ENCODE measurements at regions not wholly inside any gene's neighbourhood (a gene's known extent, or its start where the extent isn't known, plus 50 kb on each side); places are given as distances from the start of the nearest gene placed in this dataset.

DNA sequence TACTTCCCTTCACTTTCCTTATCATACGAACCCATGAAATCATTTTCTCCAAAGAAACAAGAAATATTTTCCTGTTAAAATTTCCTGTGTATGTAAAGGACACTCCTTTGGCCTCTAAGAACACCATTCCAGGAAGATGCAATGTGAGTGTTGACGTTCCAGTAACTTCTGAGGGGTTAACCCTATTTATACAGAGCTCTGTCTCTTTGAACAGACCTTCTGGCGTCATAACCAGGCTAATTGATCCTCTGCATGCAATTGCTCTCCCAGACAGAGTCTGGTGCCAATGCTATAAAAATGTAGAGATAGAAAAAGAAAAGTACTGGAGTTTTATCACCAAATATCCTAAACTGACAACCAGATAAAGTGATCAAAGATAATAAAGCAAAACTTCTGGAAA is 218.5 kb downstream of the TLE1 start:
- ATAC-seq: no peak
- no peaks in the 10 kb centered on the region for H3K9me3 Mint-ChIP-seq
- peaks cover 25% of the 10 kb centered on the region for H3K27me3 Mint-ChIP-seq
- no peak overlapping the region for H3K27ac Mint-ChIP-seq
- no peaks in the 10 kb centered on the region for H3K4me1 Mint-ChIP-seq
- no peak overlapping the region for H3K4me3 Mint-ChIP-seq
- no peaks in the 10 kb centered on the region for H3K36me3 Mint-ChIP-seq

- H3K9me3 Mint-ChIP-seq: no peaks in the 10 kb centered on the region
- peaks cover 4% of the 10 kb centered on the region for H3K4me1 Mint-ChIP-seq
- no peaks in the 10 kb centered on the region for H3K36me3 Mint-ChIP-seq
- H3K4me3 Mint-ChIP-seq: no peak overlapping the region
- H3K27ac Mint-ChIP-seq: no peak overlapping the region
- peaks cover 32% of the 10 kb centered on the region for H3K27me3 Mint-ChIP-seq
- peak; percentile 45 for ATAC-seq
Observed at GRCh38 chr9:81468084-81468595, 221.2 kb downstream of the TLE1 start.

DNA sequence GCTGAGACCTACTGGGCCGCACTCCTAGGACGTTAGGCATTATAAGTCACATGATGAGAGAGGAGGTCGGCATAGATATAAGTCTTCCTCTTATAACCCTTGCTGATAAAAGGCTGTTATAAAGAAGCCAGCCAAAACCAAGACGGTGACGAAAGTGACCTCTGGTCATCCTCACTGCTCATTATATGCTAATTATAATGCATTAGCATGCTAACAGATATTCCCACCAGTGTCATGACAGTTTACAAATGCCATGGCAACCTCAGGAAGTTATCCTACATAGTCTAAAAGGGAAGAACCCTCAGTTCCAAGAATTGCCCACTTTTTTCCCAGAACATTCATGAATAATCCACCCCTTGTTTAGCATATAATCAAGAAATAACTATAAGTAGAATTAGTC is 222.4 kb downstream of the TLE1 start:
- Mint-ChIP-seq H3K4me3 (no peak overlapping the region), H3K27me3 (peaks cover 32% of the 10 kb centered on the region), H3K9me3 (no peaks in the 10 kb centered on the region), H3K36me3 (no peaks in the 10 kb centered on the region), H3K4me1 (peaks cover 4% of the 10 kb centered on the region), H3K27ac (no peak overlapping the region)
- no peak for ATAC-seq

DNA sequence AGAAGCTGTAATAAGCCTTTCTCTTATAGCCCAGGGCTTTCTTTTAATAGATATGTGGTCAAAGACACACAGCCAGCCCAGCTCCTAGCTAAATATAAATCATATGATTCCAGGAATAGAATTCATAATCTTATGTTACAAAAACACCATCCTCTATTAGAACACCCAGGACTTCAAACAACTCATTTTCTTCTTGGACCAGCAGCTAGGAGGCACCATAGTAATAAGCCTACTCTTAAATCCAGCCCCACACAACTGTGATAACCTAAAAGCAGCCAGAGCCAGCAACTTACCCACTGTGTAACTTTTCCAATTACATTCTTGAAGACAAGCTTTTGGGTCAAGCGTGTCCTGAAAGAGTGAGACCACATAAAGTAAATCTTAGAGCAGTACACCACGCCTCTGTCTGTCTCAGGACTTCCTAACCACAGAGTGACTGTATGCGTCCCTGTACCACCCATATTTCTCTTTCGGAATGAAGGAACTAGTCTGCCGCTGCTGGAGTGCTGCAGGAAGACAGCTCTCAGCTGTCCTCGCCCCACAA is 223.8 kb downstream of the TLE1 start:
- no peak for ATAC-seq
- H3K4me3 Mint-ChIP-seq: no peak overlapping the region
- no peaks in the 10 kb centered on the region for H3K36me3 Mint-ChIP-seq
- H3K27me3 Mint-ChIP-seq: peaks cover 32% of the 10 kb centered on the region
- H3K27ac Mint-ChIP-seq: no peak overlapping the region
- H3K4me1 Mint-ChIP-seq: peaks cover 4% of the 10 kb centered on the region
- H3K9me3 Mint-ChIP-seq: no peaks in the 10 kb centered on the region

GRCh38 chr9:81462801-81463200 is 226.5 kb downstream of the TLE1 start:
- peaks cover 4% of the 10 kb centered on the region for H3K4me1 Mint-ChIP-seq
- H3K27ac Mint-ChIP-seq: no peak overlapping the region
- no peaks in the 10 kb centered on the region for H3K9me3 Mint-ChIP-seq
- peaks cover 41% of the 10 kb centered on the region for H3K27me3 Mint-ChIP-seq
- no peak overlapping the region for H3K4me3 Mint-ChIP-seq
- ATAC-seq: no peak
- no peaks in the 10 kb centered on the region for H3K36me3 Mint-ChIP-seq

DNA sequence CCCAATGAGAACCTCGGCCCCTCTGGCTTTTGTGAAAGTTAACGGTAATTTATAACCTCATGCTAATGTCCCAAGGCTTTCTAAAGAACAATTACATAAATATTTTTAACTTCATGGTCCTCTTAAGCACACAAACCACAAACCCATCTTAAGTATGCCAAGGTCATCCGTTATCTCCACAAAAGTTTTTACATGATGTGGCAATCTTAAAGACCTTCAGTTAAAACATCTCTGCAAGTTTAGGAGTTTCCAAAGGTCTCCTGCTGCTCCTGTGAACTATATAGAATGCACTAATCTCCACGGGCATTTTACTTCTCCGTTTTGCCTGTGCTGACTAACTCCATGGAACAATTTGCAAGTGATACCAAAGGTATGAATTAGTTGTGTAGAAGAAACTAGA is 228.2 kb downstream of the TLE1 start:
- Mint-ChIP-seq H3K27ac (no peak overlapping the region), H3K4me3 (no peak overlapping the region), H3K4me1 (peaks cover 4% of the 10 kb centered on the region), H3K27me3 (peaks cover 41% of the 10 kb centered on the region), H3K36me3 (no peaks in the 10 kb centered on the region), H3K9me3 (no peaks in the 10 kb centered on the region)
- no peak for ATAC-seq

DNA sequence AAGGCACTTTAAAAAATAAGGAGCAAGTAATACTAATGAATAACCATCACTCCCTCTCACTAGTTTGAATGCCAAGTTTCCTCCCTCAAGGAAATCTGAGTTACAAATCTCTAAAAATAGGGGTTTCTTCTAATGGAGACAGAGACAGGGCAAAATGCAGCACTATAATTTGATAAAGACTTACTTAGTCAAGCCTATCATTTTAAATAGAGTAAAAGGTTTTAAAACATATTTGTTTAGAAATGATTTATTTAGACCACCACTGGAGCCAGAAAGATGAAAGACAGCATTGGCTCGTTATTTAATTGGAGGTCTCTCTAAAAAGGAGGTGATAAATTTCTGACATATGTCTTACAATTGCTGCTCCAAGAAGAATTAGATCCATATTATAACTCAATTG is 228.7 kb downstream of the TLE1 start:
- no peaks in the 10 kb centered on the region for H3K36me3 Mint-ChIP-seq
- ATAC-seq: no peak
- H3K27ac Mint-ChIP-seq: no peak overlapping the region
- H3K27me3 Mint-ChIP-seq: peaks cover 36% of the 10 kb centered on the region
- no peak overlapping the region for H3K4me3 Mint-ChIP-seq
- H3K9me3 Mint-ChIP-seq: no peaks in the 10 kb centered on the region
- H3K4me1 Mint-ChIP-seq: peaks cover 3% of the 10 kb centered on the region

DNA sequence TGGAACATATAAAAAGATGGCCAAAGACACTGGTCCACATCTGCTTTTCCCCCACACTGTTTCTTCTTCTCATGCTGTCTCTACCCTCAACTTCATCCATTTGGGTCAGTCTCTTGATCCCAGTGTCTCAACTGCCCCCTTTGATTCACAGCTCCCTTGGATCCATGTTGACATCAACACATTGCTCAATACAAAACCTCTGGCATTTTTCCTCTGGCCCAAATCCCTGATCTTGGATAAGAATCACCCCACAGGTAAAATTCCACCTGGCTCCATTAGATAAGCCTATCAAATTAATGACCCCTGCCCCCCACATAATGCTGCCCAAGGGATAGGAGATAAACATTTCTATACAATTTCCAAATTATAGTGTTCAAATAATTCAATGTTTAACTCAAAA is 229.8 kb downstream of the TLE1 start:
- no peak for ATAC-seq
- no peaks in the 10 kb centered on the region for H3K36me3 Mint-ChIP-seq
- H3K4me1 Mint-ChIP-seq: no peaks in the 10 kb centered on the region
- no peak overlapping the region for H3K4me3 Mint-ChIP-seq
- no peak overlapping the region for H3K27ac Mint-ChIP-seq
- H3K9me3 Mint-ChIP-seq: no peaks in the 10 kb centered on the region
- peaks cover 31% of the 10 kb centered on the region for H3K27me3 Mint-ChIP-seq

DNA sequence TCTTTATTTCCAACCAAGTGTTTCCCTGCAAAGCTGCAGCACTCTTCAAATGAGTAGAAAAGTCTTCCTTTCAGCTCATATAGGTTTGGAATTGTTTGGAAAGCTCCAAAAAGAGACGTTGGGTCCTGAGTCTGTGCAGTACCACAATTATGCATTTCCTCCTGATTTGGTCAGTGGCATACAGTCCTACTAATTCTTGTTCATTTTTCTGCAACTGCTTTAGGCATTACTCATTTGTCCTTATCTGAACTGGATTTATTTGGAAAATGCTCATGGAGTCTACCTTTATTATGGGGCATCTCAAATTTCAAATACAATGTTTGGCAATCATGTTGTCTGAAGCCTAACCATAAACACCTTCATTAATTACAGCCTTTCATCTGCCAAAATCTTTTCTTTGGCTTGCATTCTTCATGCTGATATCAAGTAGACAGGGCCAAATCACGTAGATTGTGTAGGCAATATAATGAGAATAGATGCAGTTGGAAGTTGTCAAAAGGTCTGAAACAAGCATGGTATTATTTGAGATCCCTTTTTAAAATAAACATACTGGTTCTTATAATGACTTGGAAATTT is 232.8 kb downstream of the TLE1 start:
- ATAC-seq: no peak
- Mint-ChIP-seq H3K4me3 (no peak overlapping the region), H3K27ac (no peak overlapping the region), H3K36me3 (no peaks in the 10 kb centered on the region), H3K9me3 (no peaks in the 10 kb centered on the region), H3K4me1 (no peaks in the 10 kb centered on the region), H3K27me3 (peaks cover 42% of the 10 kb centered on the region)

DNA sequence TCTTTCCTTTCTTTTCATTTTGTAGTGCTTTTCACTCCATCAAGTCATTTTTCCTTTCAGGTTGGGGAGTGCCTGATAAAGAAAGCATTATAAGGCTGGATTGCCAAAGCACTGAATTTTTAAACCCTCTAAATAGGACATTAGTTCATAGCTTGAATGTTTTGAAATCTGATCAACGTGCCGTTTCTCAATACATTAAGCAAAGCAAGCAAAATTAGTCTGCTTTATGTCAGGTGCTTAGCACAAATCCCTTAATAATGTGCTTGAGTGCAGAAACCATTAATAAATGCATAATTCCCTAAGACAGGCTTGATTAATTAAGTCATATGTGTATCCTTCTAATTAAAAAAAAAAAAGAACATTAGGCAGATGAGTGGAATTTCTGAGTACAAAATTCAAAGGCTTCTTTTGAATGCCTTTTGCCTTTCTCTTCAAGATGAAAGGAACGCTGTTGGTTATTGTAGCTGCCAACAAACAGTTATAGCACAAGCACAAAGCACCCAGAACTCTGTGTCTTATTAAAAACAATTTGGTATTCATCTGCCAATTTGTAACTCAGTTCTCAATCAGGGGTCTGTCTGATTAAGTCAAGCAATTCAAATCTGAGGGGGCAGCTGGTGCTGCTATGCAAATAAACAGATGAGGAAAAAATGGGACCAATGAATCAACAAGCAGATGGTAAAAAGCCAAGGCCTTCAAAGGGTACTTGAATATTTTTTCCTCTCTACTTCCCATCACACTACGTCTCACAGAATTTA is 233.7 kb downstream of the TLE1 start:
- Mint-ChIP-seq H3K36me3 (no peaks in the 10 kb centered on the region), H3K4me1 (no peaks in the 10 kb centered on the region), H3K27me3 (peaks cover 50% of the 10 kb centered on the region), H3K9me3 (no peaks in the 10 kb centered on the region), H3K27ac (no peak overlapping the region), H3K4me3 (no peak overlapping the region)
- ATAC-seq: no peak

DNA sequence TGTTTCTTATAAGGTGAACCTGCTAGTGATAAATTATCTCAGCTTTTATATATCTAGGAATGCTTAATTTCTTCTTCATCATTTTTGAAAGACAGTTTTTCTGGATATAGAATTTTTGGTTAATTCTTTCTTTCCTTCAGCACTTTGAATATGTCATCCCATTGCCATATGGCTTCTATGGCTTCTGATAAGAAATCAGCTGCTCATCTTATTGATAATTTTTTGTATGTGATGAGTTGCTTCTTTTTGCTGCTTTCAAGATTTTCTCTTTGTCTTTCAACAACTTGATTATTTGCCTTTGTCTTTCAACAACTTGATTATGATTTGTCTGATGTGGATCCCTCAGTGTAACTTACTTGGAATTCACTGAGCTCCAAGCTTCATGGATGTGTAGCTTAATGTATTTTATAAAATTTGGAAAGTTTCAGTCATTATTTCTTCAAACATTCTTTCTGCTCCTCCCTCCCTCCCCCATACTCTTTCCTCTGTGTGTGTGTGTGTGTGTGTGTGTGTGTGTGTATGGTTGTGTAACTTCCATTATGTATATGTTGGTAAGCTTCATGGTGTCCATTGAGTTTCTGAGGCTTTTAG is 243.9 kb downstream of the TLE1 start:
- Mint-ChIP-seq H3K36me3 (no peaks in the 10 kb centered on the region), H3K27me3 (no peaks in the 10 kb centered on the region), H3K4me3 (no peak overlapping the region), H3K4me1 (no peaks in the 10 kb centered on the region), H3K9me3 (peaks cover 23% of the 10 kb centered on the region), H3K27ac (no peak overlapping the region)
- no peak for ATAC-seq

- ATAC-seq: no peak
Observed at GRCh38 chr9:81431641-81432040, 257.7 kb downstream of the TLE1 start.

GRCh38 chr9:81430727-81431126 is 258.6 kb downstream of the TLE1 start:
- Mint-ChIP-seq H3K27me3 (no peaks in the 10 kb centered on the region), H3K9me3 (peaks cover 17% of the 10 kb centered on the region), H3K36me3 (no peaks in the 10 kb centered on the region), H3K4me3 (no peak overlapping the region), H3K27ac (no peak overlapping the region), H3K4me1 (no peaks in the 10 kb centered on the region)
- ATAC-seq: no peak

More at GRCh38 chr9:81431641-81432040, 257.7 kb downstream of the TLE1 start:
- Mint-ChIP-seq H3K4me3 (no peak overlapping the region), H3K27ac (no peak overlapping the region), H3K9me3 (peaks cover 14% of the 10 kb centered on the region), H3K36me3 (no peaks in the 10 kb centered on the region), H3K4me1 (no peaks in the 10 kb centered on the region), H3K27me3 (no peaks in the 10 kb centered on the region)

GRCh38 chr9:81427870-81428269 is 261.5 kb downstream of the TLE1 start:
- no peaks in the 10 kb centered on the region for H3K36me3 Mint-ChIP-seq
- no peaks in the 10 kb centered on the region for H3K27me3 Mint-ChIP-seq
- no peak overlapping the region for H3K27ac Mint-ChIP-seq
- peaks cover 21% of the 10 kb centered on the region for H3K9me3 Mint-ChIP-seq
- H3K4me1 Mint-ChIP-seq: no peaks in the 10 kb centered on the region
- ATAC-seq: no peak
- H3K4me3 Mint-ChIP-seq: no peak overlapping the region

DNA sequence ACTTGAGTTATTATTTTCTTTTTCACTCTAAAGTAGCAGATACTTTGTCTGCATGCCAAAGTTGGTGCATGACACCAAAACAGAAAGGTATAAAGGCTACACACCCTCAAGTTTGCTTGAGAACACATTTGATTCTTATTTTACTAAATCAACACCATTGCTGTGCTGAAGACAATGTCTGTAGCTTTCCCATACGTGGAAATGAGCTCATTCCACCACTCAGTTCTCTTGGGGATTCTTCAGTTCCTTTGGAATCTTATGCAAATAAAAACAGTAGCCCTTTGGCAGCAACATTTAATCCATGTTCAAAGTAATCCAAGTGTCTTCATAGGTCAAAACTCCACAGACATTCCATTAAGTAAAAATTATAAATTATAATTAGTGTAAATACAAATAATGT is 264.9 kb downstream of the TLE1 start:
- no peak overlapping the region for H3K27ac Mint-ChIP-seq
- no peaks in the 10 kb centered on the region for H3K36me3 Mint-ChIP-seq
- no peaks in the 10 kb centered on the region for H3K27me3 Mint-ChIP-seq
- H3K4me3 Mint-ChIP-seq: no peak overlapping the region
- no peaks in the 10 kb centered on the region for H3K4me1 Mint-ChIP-seq
- no peak for ATAC-seq
- H3K9me3 Mint-ChIP-seq: peaks cover 24% of the 10 kb centered on the region
